GM19351 (cell line): ENCODE measurements at regions not wholly inside any gene's neighbourhood (a gene's known extent, or its start where the extent isn't known, plus 50 kb on each side); places are given as distances from the start of the nearest gene placed in this dataset.

Source experiments
- ATAC-seq: cut with Tn5 transposase; IDR thresholded peaks from one replicate; pipeline ENCODE4 v1.9.1; 2021; ENCODE audit warnings: mild to moderate bottlenecking, moderate library complexity; ENCODE audit not compliant: unreplicated experiment

GRCh38 chr16:74232806-74233465, 63.7 kb upstream of the PSMD7 start:
- ATAC-seq: no peak

- no peak for ATAC-seq
These were observed 66.5 kb upstream of the PSMD7 start for GRCh38 chr16:74230126-74230525.

- ATAC-seq: no peak
These were observed 70.2 kb upstream of the PSMD7 start for GRCh38 chr16:74226338-74226954.

- no peak for ATAC-seq
These were observed 71.6 kb upstream of the PSMD7 start for GRCh38 chr16:74224828-74225612.

GRCh38 chr16:74221828-74222227, 74.8 kb upstream of the PSMD7 start:
- ATAC-seq: no peak

- no peak for ATAC-seq
These were observed 76.9 kb upstream of the PSMD7 start for GRCh38 chr16:74219706-74220105.

- no peak for ATAC-seq
These were observed 77.7 kb upstream of the PSMD7 start for GRCh38 chr16:74218871-74219270.

GRCh38 chr16:74216319-74216718, 80.3 kb upstream of the PSMD7 start:
- no peak for ATAC-seq

- no peak for ATAC-seq
These were observed 81.4 kb upstream of the PSMD7 start for GRCh38 chr16:74215249-74215648.

GRCh38 chr16:74213372-74213771, 83.2 kb upstream of the PSMD7 start:
- no peak for ATAC-seq

GRCh38 chr16:74210245-74210644, 86.4 kb upstream of the PSMD7 start:
- ATAC-seq: no peak

GRCh38 chr16:74202009-74202408, 94.6 kb upstream of the PSMD7 start:
- no peak for ATAC-seq

GRCh38 chr16:74201576-74201975, 95.0 kb upstream of the PSMD7 start:
- ATAC-seq: no peak

- ATAC-seq: no peak
These were observed 95.7 kb upstream of the PSMD7 start for GRCh38 chr16:74200921-74201320.

- ATAC-seq: no peak
These were observed 96.8 kb upstream of the PSMD7 start for GRCh38 chr16:74199842-74200124.

- ATAC-seq: no peak
These were observed 97.4 kb upstream of the PSMD7 start for GRCh38 chr16:74199066-74199841.

GRCh38 chr16:74192281-74192797, 104.3 kb upstream of the PSMD7 start:
- ATAC-seq: no peak

GRCh38 chr16:74190292-74190691, 106.3 kb upstream of the PSMD7 start:
- ATAC-seq: peak; percentile 58

GRCh38 chr16:74188856-74189255, 107.8 kb upstream of the PSMD7 start:
- ATAC-seq: no peak

- no peak for ATAC-seq
These were observed 110.0 kb upstream of the PSMD7 start for GRCh38 chr16:74186561-74186971.

- ATAC-seq: no peak
These were observed 111.8 kb upstream of the PSMD7 start for GRCh38 chr16:74184839-74185238.
